ENCODE measurements at regions not wholly inside any gene's neighbourhood (a gene's known extent, or its start where the extent isn't known, plus 50 kb on each side); places are given as distances from the start of the nearest gene placed in this dataset.

- ATAC-seq (no peak), DNase-seq (ENCODE audit: low read depth, low spot score) (no peak), FAIRE-seq (no peak)
- ChIA-PET POLR2A (no interaction called here), CTCF (no interaction called here), RAD21 (ENCODE audit: unreplicated experiment) (no interaction called here), SMC1A (ENCODE audit: uncharacterized antibody, unreplicated experiment) (no interaction called here)
- no peak overlapping the region for H3K4me2 ChIP-seq (ENCODE audit: control insufficient read depth, insufficient read depth)
- no TSS peak for BruUV-seq (replicated peaks)
- WGBS (ENCODE audit: insufficient coverage, insufficient replicate concordance, low lambda C conversion rate, missing lambda C conversion rate), result 81% methylated on average over 19 of the region's 27 CpGs
- no peak for TF ChIP-seq RAD21 (IDR thresholded peaks at IDR 0.05; ENCODE audit: insufficient read depth, low read depth, low read length)
- no peak for TF ChIP-seq POU2F2 (IDR thresholded peaks at IDR 0.05; ENCODE audit: borderline replicate concordance, low read depth, low read length)
- TF ChIP-seq YBX1 (IDR thresholded peaks at IDR 0.05), result no peak
- no peak for TF ChIP-seq RFX5 (IDR thresholded peaks at IDR 0.05; ENCODE audit: low read depth, low read length)
- no peak for TF ChIP-seq MAX (IDR thresholded peaks at IDR 0.05; ENCODE audit: low read depth, low read length)
- TF ChIP-seq SRF (IDR thresholded peaks at IDR 0.05; ENCODE audit: low read depth in 2 of 2, low read length in 2 of 2), result no peak
- TF ChIP-seq, protein P1, sequence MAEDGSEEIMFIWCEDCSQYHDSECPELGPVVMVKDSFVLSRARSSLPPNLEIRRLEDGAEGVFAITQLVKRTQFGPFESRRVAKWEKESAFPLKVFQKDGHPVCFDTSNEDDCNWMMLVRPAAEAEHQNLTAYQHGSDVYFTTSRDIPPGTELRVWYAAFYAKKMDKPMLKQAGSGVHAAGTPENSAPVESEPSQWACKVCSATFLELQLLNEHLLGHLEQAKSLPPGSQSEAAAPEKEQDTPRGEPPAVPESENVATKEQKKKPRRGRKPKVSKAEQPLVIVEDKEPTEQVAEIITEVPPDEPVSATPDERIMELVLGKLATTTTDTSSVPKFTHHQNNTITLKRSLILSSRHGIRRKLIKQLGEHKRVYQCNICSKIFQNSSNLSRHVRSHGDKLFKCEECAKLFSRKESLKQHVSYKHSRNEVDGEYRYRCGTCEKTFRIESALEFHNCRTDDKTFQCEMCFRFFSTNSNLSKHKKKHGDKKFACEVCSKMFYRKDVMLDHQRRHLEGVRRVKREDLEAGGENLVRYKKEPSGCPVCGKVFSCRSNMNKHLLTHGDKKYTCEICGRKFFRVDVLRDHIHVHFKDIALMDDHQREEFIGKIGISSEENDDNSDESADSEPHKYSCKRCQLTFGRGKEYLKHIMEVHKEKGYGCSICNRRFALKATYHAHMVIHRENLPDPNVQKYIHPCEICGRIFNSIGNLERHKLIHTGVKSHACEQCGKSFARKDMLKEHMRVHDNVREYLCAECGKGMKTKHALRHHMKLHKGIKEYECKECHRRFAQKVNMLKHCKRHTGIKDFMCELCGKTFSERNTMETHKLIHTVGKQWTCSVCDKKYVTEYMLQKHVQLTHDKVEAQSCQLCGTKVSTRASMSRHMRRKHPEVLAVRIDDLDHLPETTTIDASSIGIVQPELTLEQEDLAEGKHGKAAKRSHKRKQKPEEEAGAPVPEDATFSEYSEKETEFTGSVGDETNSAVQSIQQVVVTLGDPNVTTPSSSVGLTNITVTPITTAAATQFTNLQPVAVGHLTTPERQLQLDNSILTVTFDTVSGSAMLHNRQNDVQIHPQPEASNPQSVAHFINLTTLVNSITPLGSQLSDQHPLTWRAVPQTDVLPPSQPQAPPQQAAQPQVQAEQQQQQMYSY (CRISPR knock-in tag; IDR thresholded peaks at IDR 0.05), result no peak
- TF ChIP-seq REST (IDR thresholded peaks at IDR 0.05; ENCODE audit: low read depth, low read length), result no peak
- TF ChIP-seq SREBF1 (IDR thresholded peaks at IDR 0.05; ENCODE audit: low read length), result no peak
- TF ChIP-seq ZNF274 (IDR thresholded peaks at IDR 0.05; ENCODE audit: insufficient read depth, insufficient read length), result no peak
- no peak for TF ChIP-seq WRNIP1 (IDR thresholded peaks at IDR 0.05; ENCODE audit: borderline replicate concordance, low read depth, low read length)
- TF ChIP-seq TCF7 (IDR thresholded peaks at IDR 0.05; ENCODE audit: borderline replicate concordance), result no peak
- TF ChIP-seq MYB (IDR thresholded peaks at IDR 0.05; ENCODE audit: borderline replicate concordance, low read depth, low read length), result no peak
- TF ChIP-seq MTA2 (IDR thresholded peaks at IDR 0.05; ENCODE audit: low read depth), result no peak
- H3K27me3 ChIP-seq (replicated peaks in 1 of 2; ENCODE audit: control insufficient read depth in 2 of 2, insufficient read depth in 2 of 2, low read length in 1 of 2), result no peaks in the 10 kb centered on the region
- in situ Hi-C loops (cut with MboI) (no loop called here), intact Hi-C loops (cut with micrococcal nuclease; ENCODE audit: unreplicated experiment) (loop anchor here (10.0 kb wide), 1 partner anchor 61 kb away; no protein-coding TSS in a partner anchor)
- no peaks in the 10 kb centered on the region; the same call in 2 of the 3 replicates for H3K9me3 ChIP-seq (replicated peaks; ENCODE audit: control insufficient read depth, insufficient read depth, low read length)
- no peaks in the 10 kb centered on the region for H3K36me3 ChIP-seq (ENCODE audit: control insufficient read depth in 2 of 2, insufficient read depth in 2 of 2, low read length in 1 of 2)
- no peak overlapping the region for H3K27ac ChIP-seq (ENCODE audit: control insufficient read depth, insufficient read depth)
- no peak overlapping the region for H2AFZ ChIP-seq (ENCODE audit: control insufficient read depth, low read depth, low read length)
- H4K20me1 ChIP-seq (ENCODE audit: control insufficient read depth, insufficient read depth), result no peaks in the 10 kb centered on the region
- H3K4me3 ChIP-seq, result no peak overlapping the region
- H3K79me2 ChIP-seq (ENCODE audit: control insufficient read depth, insufficient read depth, low read length), result no peaks in the 10 kb centered on the region
- no peaks in the 10 kb centered on the region for H3K4me1 ChIP-seq (ENCODE audit: control insufficient read depth, insufficient read depth, low read length)
- no peak overlapping the region for H3K9ac ChIP-seq (ENCODE audit: control insufficient read depth, insufficient read depth, low read length)
Measured at GRCh38 chr18:27673861-27674260, 488.8 kb upstream of the CHST9 start.

Measured in GM12878 (cell line).